HEK293T (cell line): ENCODE measurements at regions not wholly inside any gene's neighbourhood (a gene's known extent, or its start where the extent isn't known, plus 50 kb on each side); places are given as distances from the start of the nearest gene placed in this dataset.

ENCODE experiments used
- ARNT ChIP-seq: fragments of 450-650 bp; IDR thresholded peaks from 2 replicates; pipeline ENCODE4 v1.6.1; 2017; ENCODE audit warnings: mild to moderate bottlenecking
- ELF4 ChIP-seq: fragments of 450-650 bp; IDR thresholded peaks from 2 replicates; pipeline ENCODE4 v1.6.1; 2017; ENCODE audit warnings: antibody characterized with exemption
- FOXA1 ChIP-seq: fragments of 450-650 bp; IDR thresholded peaks from 2 replicates; pipeline ENCODE4 v1.6.1; 2016; ENCODE audit warnings: mild to moderate bottlenecking
- FOXM1 ChIP-seq: fragments of 450-650 bp; IDR thresholded peaks from 2 replicates; pipeline ENCODE4 v1.6.1; 2017; ENCODE audit warnings: mild to moderate bottlenecking, borderline replicate concordance
- NFRKB ChIP-seq: fragments of 450-650 bp; IDR thresholded peaks from 2 replicates; pipeline ENCODE4 v1.6.1; 2016; ENCODE audit warnings: mild to moderate bottlenecking, moderate library complexity
- SP1 ChIP-seq: fragments of 450-650 bp; IDR thresholded peaks from 2 replicates; pipeline ENCODE4 v1.6.1; 2017
- SUZ12 ChIP-seq: fragments of 450-650 bp; IDR thresholded peaks from 2 replicates; pipeline ENCODE4 v1.6.1; 2016; ENCODE audit warnings: mild to moderate bottlenecking

GRCh38 chr18:61153571-61153970, 179.7 kb upstream of the CDH20 start:
- no peak for TF ChIP-seq FOXM1
- no peak for TF ChIP-seq SP1
- no peak for TF ChIP-seq ELF4
- no peak for TF ChIP-seq ARNT
- no peak for TF ChIP-seq SUZ12
- TF ChIP-seq NFRKB, result no peak
- TF ChIP-seq FOXA1, result no peak
